ENCODE measurements at regions not wholly inside any gene's neighbourhood (a gene's known extent, or its start where the extent isn't known, plus 50 kb on each side); places are given as distances from the start of the nearest gene placed in this dataset.

- Histone ChIP-seq H3K9ac (ENCODE audit: low read length) (no peak overlapping the region), H3F3A (ENCODE audit: insufficient read depth, low read length) (no peaks in the 10 kb centered on the region), H3K9me3 (ENCODE audit: low read length) (no peaks in the 10 kb centered on the region), H3K4me3 (ENCODE audit: low read depth, low read length, poor library complexity, severe bottlenecking) (no peak overlapping the region), H3K27me3 (ENCODE audit: insufficient read depth, low read length) (no peaks in the 10 kb centered on the region), H3K4me1 (ENCODE audit: insufficient read depth, low read length, severe bottlenecking) (no peaks in the 10 kb centered on the region), H3K79me2 (ENCODE audit: insufficient read depth, low read length) (no peaks in the 10 kb centered on the region), H3K36me3 (ENCODE audit: insufficient read depth, low read length) (no peaks in the 10 kb centered on the region), H3K9me2 (ENCODE audit: low read depth, low read length) (no peaks in the 10 kb centered on the region), H4K20me1 (ENCODE audit: insufficient read depth, low read length) (no peaks in the 10 kb centered on the region), H2AFZ (ENCODE audit: low read length) (no peak overlapping the region), H3K27ac (ENCODE audit: low read depth, low read length, poor library complexity, severe bottlenecking) (no peak overlapping the region), H3K4me2 (ENCODE audit: low read length) (no peak overlapping the region)
- no peak for TF ChIP-seq EZH2 (IDR thresholded peaks at IDR 0.05; ENCODE audit: borderline replicate concordance, low read length)
- TF ChIP-seq CTCF (IDR thresholded peaks at IDR 0.05; ENCODE audit: low read length), result no peak
Measured at GRCh38 chr12:91335699-91336098, 153.1 kb upstream of the DCN start.

DNA sequence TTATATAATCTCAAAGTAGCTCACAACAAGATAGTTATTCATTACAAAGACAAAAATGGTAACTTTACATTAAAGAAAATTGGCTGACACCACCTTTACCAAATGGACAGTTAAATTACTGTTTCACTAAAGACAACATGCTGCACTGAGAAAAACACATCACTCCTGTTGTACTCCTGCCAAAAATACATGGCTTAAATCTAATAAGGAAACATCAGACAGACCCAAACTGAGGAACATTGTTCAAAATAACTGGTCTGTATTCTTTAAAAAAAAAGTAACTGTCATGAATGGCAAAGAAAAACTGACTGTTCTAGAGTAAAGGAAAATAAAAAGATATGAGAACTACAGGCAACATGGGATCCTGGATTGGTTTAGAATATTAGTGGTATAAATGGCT is 151.3 kb upstream of the DCN start:
- H3K4me2 ChIP-seq (ENCODE audit: low read length), result no peak overlapping the region
- H3K9ac ChIP-seq (ENCODE audit: low read length), result no peak overlapping the region
- H3K9me3 ChIP-seq (ENCODE audit: low read length), result no peaks in the 10 kb centered on the region
- H2AFZ ChIP-seq (ENCODE audit: low read length), result no peak overlapping the region
- H3F3A ChIP-seq (ENCODE audit: insufficient read depth, low read length), result no peaks in the 10 kb centered on the region
- no peaks in the 10 kb centered on the region for H3K4me1 ChIP-seq (ENCODE audit: insufficient read depth, low read length, severe bottlenecking)
- no peaks in the 10 kb centered on the region for H4K20me1 ChIP-seq (ENCODE audit: insufficient read depth, low read length)
- no peaks in the 10 kb centered on the region for H3K27me3 ChIP-seq (ENCODE audit: insufficient read depth, low read length)
- no peaks in the 10 kb centered on the region for H3K36me3 ChIP-seq (ENCODE audit: insufficient read depth, low read length)
- no peak overlapping the region for H3K4me3 ChIP-seq (ENCODE audit: low read depth, low read length, poor library complexity, severe bottlenecking)
- H3K79me2 ChIP-seq (ENCODE audit: insufficient read depth, low read length), result no peaks in the 10 kb centered on the region
- H3K9me2 ChIP-seq (ENCODE audit: low read depth, low read length), result no peaks in the 10 kb centered on the region
- no peak overlapping the region for H3K27ac ChIP-seq (ENCODE audit: low read depth, low read length, poor library complexity, severe bottlenecking)
- TF ChIP-seq EZH2 (IDR thresholded peaks at IDR 0.05; ENCODE audit: borderline replicate concordance, low read length) (no peak), CTCF (IDR thresholded peaks at IDR 0.05; ENCODE audit: low read length) (no peak)

- no peaks in the 10 kb centered on the region for H3K27me3 ChIP-seq (ENCODE audit: insufficient read depth, low read length)
- no peak for TF ChIP-seq EZH2 (IDR thresholded peaks at IDR 0.05; ENCODE audit: borderline replicate concordance, low read length)
- no peak for TF ChIP-seq CTCF (IDR thresholded peaks at IDR 0.05; ENCODE audit: low read length)
- no peak overlapping the region for H3K4me2 ChIP-seq (ENCODE audit: low read length)
- H3K9me3 ChIP-seq (ENCODE audit: low read length), result no peaks in the 10 kb centered on the region
- H3K36me3 ChIP-seq (ENCODE audit: insufficient read depth, low read length), result no peaks in the 10 kb centered on the region
- no peaks in the 10 kb centered on the region for H3K79me2 ChIP-seq (ENCODE audit: insufficient read depth, low read length)
- H3F3A ChIP-seq (ENCODE audit: insufficient read depth, low read length), result no peaks in the 10 kb centered on the region
- no peaks in the 10 kb centered on the region for H3K9me2 ChIP-seq (ENCODE audit: low read depth, low read length)
- no peaks in the 10 kb centered on the region for H4K20me1 ChIP-seq (ENCODE audit: insufficient read depth, low read length)
- no peak overlapping the region for H3K4me3 ChIP-seq (ENCODE audit: low read depth, low read length, poor library complexity, severe bottlenecking)
- no peak overlapping the region for H2AFZ ChIP-seq (ENCODE audit: low read length)
- H3K4me1 ChIP-seq (ENCODE audit: insufficient read depth, low read length, severe bottlenecking), result no peaks in the 10 kb centered on the region
- H3K27ac ChIP-seq (ENCODE audit: low read depth, low read length, poor library complexity, severe bottlenecking), result no peak overlapping the region
- H3K9ac ChIP-seq (ENCODE audit: low read length), result no peak overlapping the region
Measured at GRCh38 chr12:91332302-91332701, 149.7 kb upstream of the DCN start.
